PFSK-1 (cell line): ENCODE measurements at regions not wholly inside any gene's neighbourhood (a gene's known extent, or its start where the extent isn't known, plus 50 kb on each side); places are given as distances from the start of the nearest gene placed in this dataset.

Experiments used
- FOXP2 ChIP-seq: optimal IDR thresholded peaks from 2 replicates; pipeline ENCODE3; 2011; ENCODE audit warnings: borderline replicate concordance, control low read depth, inconsistent platforms; ENCODE audit not compliant: insufficient read depth; ENCODE audit errors: extremely low read length, extremely low read depth
- POLR2AphosphoS5 ChIP-seq: IDR thresholded peaks from 2 replicates; pipeline ENCODE4 v1.6.1; 2012; ENCODE audit warnings: low read depth, mild to moderate bottlenecking, control low read depth, low read length, moderate library complexity
- REST ChIP-seq, 2 experiments: IDR thresholded peaks; 2 replicates each; pipeline versions ENCODE4 v1.6.1 to v1.8.0; 2011 to 2012; ENCODE audit warnings: low read depth in 2 of 2, low read length in 2 of 2, control low read depth in 1 of 2, inconsistent platforms in 1 of 2, mild to moderate bottlenecking in 1 of 2, moderate library complexity in 1 of 2; ENCODE audit not compliant: insufficient read depth in 1 of 2
- SIN3A ChIP-seq: IDR thresholded peaks from 2 replicates; pipeline ENCODE4 v1.6.1; 2012; ENCODE audit warnings: mild to moderate bottlenecking, low read length, moderate library complexity, borderline replicate concordance; ENCODE audit not compliant: insufficient read depth
- TAF1 ChIP-seq: IDR thresholded peaks from 2 replicates; pipeline ENCODE4 v1.6.1; 2012; ENCODE audit warnings: low read length, control low read depth, borderline replicate concordance; ENCODE audit not compliant: insufficient read depth

- no peak for TF ChIP-seq REST (IDR thresholded peaks at IDR 0.05; ENCODE audit: insufficient read depth in 1 of 2, low read depth in 2 of 2, low read length in 2 of 2)
- TF ChIP-seq POLR2AphosphoS5 = no peak
- no peak for TF ChIP-seq SIN3A
- no peak for TF ChIP-seq TAF1
These were observed 66.3 kb upstream of the SLC45A1 start for GRCh38 chr1:8251635-8252034.

- no peak for TF ChIP-seq SIN3A
- TF ChIP-seq TAF1 = no peak
- no peak for TF ChIP-seq REST (IDR thresholded peaks at IDR 0.05; ENCODE audit: insufficient read depth in 1 of 2, low read depth in 2 of 2, low read length in 2 of 2)
- TF ChIP-seq POLR2AphosphoS5 = no peak
These were observed 68.1 kb upstream of the SLC45A1 start for GRCh38 chr1:8249838-8250237.

- TF ChIP-seq FOXP2 (no peak), REST (IDR thresholded peaks at IDR 0.05; ENCODE audit: insufficient read depth in 1 of 2, low read depth in 2 of 2, low read length in 2 of 2) (no peak), POLR2AphosphoS5 (no peak), SIN3A (no peak), TAF1 (no peak)
These were observed 70.0 kb upstream of the SLC45A1 start for GRCh38 chr1:8247811-8248436.

GRCh38 chr1:8244304-8244703, 73.6 kb upstream of the SLC45A1 start:
- TF ChIP-seq REST (IDR thresholded peaks at IDR 0.05; ENCODE audit: insufficient read depth in 1 of 2, low read depth in 2 of 2, low read length in 2 of 2) = no peak
- TF ChIP-seq TAF1 = no peak
- TF ChIP-seq POLR2AphosphoS5 = no peak
- TF ChIP-seq FOXP2 = no peak
- TF ChIP-seq SIN3A = no peak

GRCh38 chr1:8242498-8242897, 75.4 kb upstream of the SLC45A1 start:
- TF ChIP-seq SIN3A (no peak), REST (IDR thresholded peaks at IDR 0.05; ENCODE audit: insufficient read depth in 1 of 2, low read depth in 2 of 2, low read length in 2 of 2) (no peak), FOXP2 (no peak), POLR2AphosphoS5 (no peak), TAF1 (no peak)
